Breast epithelium (tissue), 3 donors: ENCODE measurements at regions not wholly inside any gene's neighbourhood (a gene's known extent, or its start where the extent isn't known, plus 50 kb on each side); places are given as distances from the start of the nearest gene placed in this dataset.

Experiments used
- CTCF ChIP-seq, 3 donors: fragments of 450-650 bp; IDR thresholded peaks; one replicate each; pipeline ENCODE4 v1.5.1; 2016 to 2017; ENCODE audit warnings: antibody characterized with exemption in 3 of 3, mild to moderate bottlenecking in 3 of 3, moderate library complexity in 3 of 3
- POLR2A ChIP-seq: fragments of 450-650 bp; IDR thresholded peaks from one replicate; pipeline ENCODE4 v1.6.1; 2016; ENCODE audit warnings: antibody characterized with exemption, mild to moderate bottlenecking, moderate library complexity
- POLR2AphosphoS5 ChIP-seq, 3 donors: sonication (generic); formaldehyde crosslinking; IDR thresholded peaks; one replicate each; pipeline ENCODE4 v1.6.1; 2017; ENCODE audit warnings: antibody characterized with exemption in 3 of 3

- TF ChIP-seq CTCF (IDR thresholded peaks at IDR 0.05) (no peak), POLR2A (no peak), POLR2AphosphoS5 (IDR thresholded peaks at IDR 0.05) (no peak)
Measured at GRCh38 chr5:2166306-2166978, 283.7 kb upstream of the IRX4 start.
